ENCODE measurements at regions not wholly inside any gene's neighbourhood (a gene's known extent, or its start where the extent isn't known, plus 50 kb on each side); places are given as distances from the start of the nearest gene placed in this dataset.

GRCh38 chr3:25265284-25265683 is 162.8 kb upstream of the RARB start:
- DNase-seq: no peak

- no peak for DNase-seq
Observed at GRCh38 chr3:25266677-25267076, 161.4 kb upstream of the RARB start.

GRCh38 chr3:25272090-25272489 is 156.0 kb upstream of the RARB start:
- DNase-seq: no peak

GRCh38 chr3:25273582-25274171 is 154.4 kb upstream of the RARB start:
- DNase-seq: no peak

GRCh38 chr3:25277503-25277902 is 150.6 kb upstream of the RARB start:
- no peak for DNase-seq

GRCh38 chr3:25281041-25281731 is 146.9 kb upstream of the RARB start:
- DNase-seq: no peak

- no peak for DNase-seq
Observed at GRCh38 chr3:25281732-25282126, 146.3 kb upstream of the RARB start.

GRCh38 chr3:25283613-25284012 is 144.4 kb upstream of the RARB start:
- DNase-seq: no peak

- DNase-seq: no peak
Observed at GRCh38 chr3:25284249-25284648, 143.8 kb upstream of the RARB start.

GRCh38 chr3:25287291-25287884 is 140.7 kb upstream of the RARB start:
- DNase-seq: no peak

GRCh38 chr3:25288413-25288812 is 139.7 kb upstream of the RARB start:
- no peak for DNase-seq

- no peak for DNase-seq
Observed at GRCh38 chr3:25289156-25289555, 138.9 kb upstream of the RARB start.

GRCh38 chr3:25289663-25290062 is 138.4 kb upstream of the RARB start:
- DNase-seq: no peak

- no peak for DNase-seq
Observed at GRCh38 chr3:25291481-25291905, 136.6 kb upstream of the RARB start.

GRCh38 chr3:25292036-25292435 is 136.0 kb upstream of the RARB start:
- DNase-seq: no peak

- no peak for DNase-seq
Observed at GRCh38 chr3:25292595-25292994, 135.5 kb upstream of the RARB start.

GRCh38 chr3:25293736-25294135 is 134.3 kb upstream of the RARB start:
- no peak for DNase-seq

GRCh38 chr3:25294169-25294805 is 133.8 kb upstream of the RARB start:
- no peak for DNase-seq

GRCh38 chr3:25297667-25298585 is 130.1 kb upstream of the RARB start:
- DNase-seq: no peak

- no peak for DNase-seq
Observed at GRCh38 chr3:25300141-25300540, 127.9 kb upstream of the RARB start.

GRCh38 chr3:25304916-25305315 is 123.1 kb upstream of the RARB start:
- DNase-seq: no peak

- DNase-seq: no peak
Observed at GRCh38 chr3:25306066-25306465, 122.0 kb upstream of the RARB start.

- DNase-seq: no peak
Observed at GRCh38 chr3:25306705-25307104, 121.4 kb upstream of the RARB start.
